Glutamatergic neuron (in vitro differentiated cells): ENCODE measurements at regions not wholly inside any gene's neighbourhood (a gene's known extent, or its start where the extent isn't known, plus 50 kb on each side); places are given as distances from the start of the nearest gene placed in this dataset.

Source experiments
- DNase-seq: peaks from one replicate; pipeline ENCODE4 v3.0.0; 2022
- H3K27ac Mint-ChIP-seq: one replicate; pipeline ENCODE4 v1.8.0; 2020; ENCODE audit warnings: mild to moderate bottlenecking, mixed read lengths, inconsistent platforms; ENCODE audit not compliant: unreplicated experiment
- H3K27me3 Mint-ChIP-seq: one replicate; pipeline ENCODE4 v1.8.0; 2020; ENCODE audit warnings: mild to moderate bottlenecking, moderate library complexity, mixed read lengths, inconsistent platforms; ENCODE audit not compliant: unreplicated experiment
- H3K36me3 Mint-ChIP-seq: one replicate; pipeline ENCODE4 v1.8.0; 2020; ENCODE audit warnings: mild to moderate bottlenecking, mixed read lengths, inconsistent platforms; ENCODE audit not compliant: unreplicated experiment
- H3K4me1 Mint-ChIP-seq: one replicate; pipeline ENCODE4 v1.8.0; 2020; ENCODE audit warnings: mild to moderate bottlenecking, low read depth, mixed read lengths, inconsistent platforms; ENCODE audit not compliant: unreplicated experiment
- H3K4me3 Mint-ChIP-seq: one replicate; pipeline ENCODE4 v1.8.0; 2020; ENCODE audit warnings: mild to moderate bottlenecking, mixed read lengths, inconsistent platforms; ENCODE audit not compliant: unreplicated experiment
- H3K9me3 Mint-ChIP-seq: one replicate; pipeline ENCODE4 v1.8.0; 2020; ENCODE audit warnings: mild to moderate bottlenecking, moderate library complexity, mixed read lengths, inconsistent platforms; ENCODE audit not compliant: unreplicated experiment
- CTCF ChIP-seq: fragments of 200-600 bp; sonication (generic); IDR thresholded peaks from one replicate; pipeline ENCODE4 v1.5.0; 2021; ENCODE audit not compliant: partially characterized antibody, unreplicated experiment

DNA sequence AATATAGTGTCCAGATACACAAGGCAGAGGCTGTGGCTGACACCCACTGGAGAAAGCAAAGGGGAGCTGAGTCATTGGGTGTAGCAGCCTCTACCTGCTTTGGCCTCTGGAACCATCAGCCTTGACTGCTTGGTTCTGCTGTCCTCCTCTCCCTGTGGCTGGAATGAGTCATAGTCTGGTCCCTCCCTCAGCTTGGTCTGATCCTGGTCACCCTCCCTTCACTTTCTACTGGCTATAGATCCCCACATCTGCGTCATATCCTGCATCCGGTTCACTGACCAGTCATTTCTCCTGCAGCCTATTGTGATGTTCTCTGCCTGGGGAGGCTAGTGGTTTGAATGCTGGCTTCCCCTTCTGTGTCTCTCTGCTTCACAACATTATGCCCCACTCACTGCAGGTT lies 372.8 kb upstream of the DAB1 start:
- no peak for DNase-seq
- no peaks in the 10 kb centered on the region for H3K27me3 Mint-ChIP-seq
- no peaks in the 10 kb centered on the region for H3K9me3 Mint-ChIP-seq
- TF ChIP-seq CTCF: no peak
- H3K36me3 Mint-ChIP-seq: no peaks in the 10 kb centered on the region
- H3K4me1 Mint-ChIP-seq: no peaks in the 10 kb centered on the region
- H3K4me3 Mint-ChIP-seq: no peak overlapping the region
- no peak overlapping the region for H3K27ac Mint-ChIP-seq

GRCh38 chr1:57795886-57796285 lies 372.0 kb upstream of the DAB1 start:
- Mint-ChIP-seq H3K4me1 (no peaks in the 10 kb centered on the region), H3K4me3 (no peak overlapping the region), H3K9me3 (no peaks in the 10 kb centered on the region), H3K27me3 (no peaks in the 10 kb centered on the region), H3K27ac (no peak overlapping the region), H3K36me3 (no peaks in the 10 kb centered on the region)
- no peak for TF ChIP-seq CTCF
- DNase-seq: no peak

GRCh38 chr1:57794078-57794477 lies 370.2 kb upstream of the DAB1 start:
- H3K4me1 Mint-ChIP-seq: no peaks in the 10 kb centered on the region
- no peak overlapping the region for H3K27ac Mint-ChIP-seq
- no peaks in the 10 kb centered on the region for H3K27me3 Mint-ChIP-seq
- TF ChIP-seq CTCF: no peak
- no peak overlapping the region for H3K4me3 Mint-ChIP-seq
- no peaks in the 10 kb centered on the region for H3K36me3 Mint-ChIP-seq
- no peaks in the 10 kb centered on the region for H3K9me3 Mint-ChIP-seq
- no peak for DNase-seq

DNA sequence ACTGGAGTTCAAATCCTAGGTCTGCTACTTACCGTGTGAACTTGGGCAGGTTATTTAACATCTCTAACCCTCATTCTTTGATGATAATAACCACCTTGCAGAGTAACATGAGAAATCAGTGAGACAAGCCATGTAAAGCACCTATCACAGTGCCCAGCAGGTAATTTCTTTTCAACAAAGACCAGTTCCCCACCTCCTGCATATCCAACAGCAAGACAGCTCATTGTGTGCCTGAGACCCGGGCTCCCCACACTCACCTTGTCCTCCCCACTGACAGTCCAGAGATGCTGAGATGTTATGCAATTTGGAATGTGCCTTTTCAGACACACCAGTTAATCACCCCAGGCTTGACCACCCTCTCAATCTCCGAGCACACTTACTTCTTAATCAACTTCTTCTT lies 367.6 kb upstream of the DAB1 start:
- Mint-ChIP-seq H3K27me3 (no peaks in the 10 kb centered on the region), H3K27ac (no peak overlapping the region), H3K4me1 (no peaks in the 10 kb centered on the region), H3K36me3 (no peaks in the 10 kb centered on the region), H3K9me3 (no peaks in the 10 kb centered on the region), H3K4me3 (no peak overlapping the region)
- DNase-seq: no peak
- no peak for TF ChIP-seq CTCF

GRCh38 chr1:57789936-57790335 lies 366.1 kb upstream of the DAB1 start:
- H3K9me3 Mint-ChIP-seq: no peaks in the 10 kb centered on the region
- H3K27ac Mint-ChIP-seq: no peak overlapping the region
- no peak for DNase-seq
- H3K36me3 Mint-ChIP-seq: no peaks in the 10 kb centered on the region
- no peak overlapping the region for H3K4me3 Mint-ChIP-seq
- no peaks in the 10 kb centered on the region for H3K4me1 Mint-ChIP-seq
- no peaks in the 10 kb centered on the region for H3K27me3 Mint-ChIP-seq
- TF ChIP-seq CTCF: no peak
